DND-41 (cell line): ENCODE measurements at regions not wholly inside any gene's neighbourhood (a gene's known extent, or its start where the extent isn't known, plus 50 kb on each side); places are given as distances from the start of the nearest gene placed in this dataset.

ENCODE experiments used
- ATAC-seq: fragments of 200-7000 bp; cut with Tn5 transposase; 3 replicates; pipeline ENCODE4 v1.9.1; 2021; ENCODE audit warnings: low read depth; ENCODE audit not compliant: insufficient read depth
- DNase-seq: peaks from one replicate; pipeline ENCODE4 v3.0.0-alpha.2; 2020
- H2AFZ ChIP-seq: 2 replicates; pipeline ENCODE4 v1.6.0; 2012; ENCODE audit warnings: low read depth, low read length
- H3K27ac ChIP-seq: 2 replicates; pipeline ENCODE4 v1.5.1; 2012; ENCODE audit warnings: low read length, inconsistent platforms
- H3K27me3 ChIP-seq: fragments of 200-600 bp; sonication (generic); 2 replicates; pipeline ENCODE4 v1.6.0; 2012; ENCODE audit warnings: low read length, mild to moderate bottlenecking, inconsistent platforms; ENCODE audit not compliant: insufficient read depth, poor library complexity
- H3K36me3 ChIP-seq: 2 replicates; pipeline ENCODE4 v1.5.1; 2012; ENCODE audit warnings: low read length, inconsistent platforms; ENCODE audit not compliant: insufficient read depth
- H3K4me1 ChIP-seq: 2 replicates; pipeline ENCODE4 v1.5.1; 2012; ENCODE audit warnings: mild to moderate bottlenecking, low read length; ENCODE audit not compliant: insufficient read depth
- H3K4me2 ChIP-seq: 2 replicates; pipeline ENCODE4 v1.6.0; 2012; ENCODE audit warnings: mild to moderate bottlenecking, moderate library complexity, low read length, inconsistent platforms; ENCODE audit not compliant: insufficient read depth
- H3K4me3 ChIP-seq, 2 experiments: fragments of 200-600 bp in 1 of 2; shearing (Covaris generic) in 1 of 2; 2 replicates each; pipeline ENCODE4 v1.5.1; 2012 to 2016; ENCODE audit warnings: inconsistent platforms in 2 of 2, low read length in 2 of 2, mild to moderate bottlenecking in 2 of 2, low read depth in 1 of 2, moderate library complexity in 1 of 2
- H3K79me2 ChIP-seq: 2 replicates; pipeline ENCODE4 v1.6.0; 2012; ENCODE audit warnings: low read length, inconsistent platforms; ENCODE audit not compliant: insufficient read depth
- H3K9ac ChIP-seq: 2 replicates; pipeline ENCODE4 v1.6.0; 2012; ENCODE audit warnings: low read depth, mild to moderate bottlenecking, inconsistent platforms, low read length, moderate library complexity
- H3K9me3 ChIP-seq: 2 replicates; pipeline ENCODE4 v1.5.1; 2012; ENCODE audit warnings: low read length, moderate library complexity, mild to moderate bottlenecking, inconsistent platforms; ENCODE audit not compliant: insufficient read depth, severe bottlenecking
- H4K20me1 ChIP-seq: 2 replicates; pipeline ENCODE4 v1.6.0; 2012; ENCODE audit warnings: low read length; ENCODE audit not compliant: insufficient read depth
- CTCF ChIP-seq: IDR thresholded peaks from 2 replicates; pipeline ENCODE4 v1.5.1; 2012; ENCODE audit warnings: borderline replicate concordance, low read length, moderate library complexity, mild to moderate bottlenecking; ENCODE audit not compliant: poor library complexity, severe bottlenecking; ENCODE audit errors: extremely low read depth
- EZH2 ChIP-seq: IDR thresholded peaks from 3 replicates; pipeline ENCODE4 v1.6.1; 2012; ENCODE audit warnings: borderline replicate concordance, low read depth, mild to moderate bottlenecking, moderate library complexity, low read length, inconsistent platforms; ENCODE audit not compliant: severe bottlenecking

GRCh38 chr16:74099530-74099929 lies 197.1 kb upstream of the PSMD7 start:
- Histone ChIP-seq H3K4me1 (peaks cover 26% of the 10 kb centered on the region), H3K4me3 (no peak overlapping the region), H2AFZ (no peak overlapping the region), H3K36me3 (no peaks in the 10 kb centered on the region), H4K20me1 (no peaks in the 10 kb centered on the region), H3K27me3 (no peaks in the 10 kb centered on the region), H3K4me2 (no peak overlapping the region), H3K9me3 (no peaks in the 10 kb centered on the region), H3K9ac (no peak overlapping the region), H3K79me2 (no peaks in the 10 kb centered on the region), H3K27ac (no peak overlapping the region)
- ATAC-seq = no peak
- DNase-seq = no peak
- TF ChIP-seq CTCF (no peak), EZH2 (no peak)

DNA sequence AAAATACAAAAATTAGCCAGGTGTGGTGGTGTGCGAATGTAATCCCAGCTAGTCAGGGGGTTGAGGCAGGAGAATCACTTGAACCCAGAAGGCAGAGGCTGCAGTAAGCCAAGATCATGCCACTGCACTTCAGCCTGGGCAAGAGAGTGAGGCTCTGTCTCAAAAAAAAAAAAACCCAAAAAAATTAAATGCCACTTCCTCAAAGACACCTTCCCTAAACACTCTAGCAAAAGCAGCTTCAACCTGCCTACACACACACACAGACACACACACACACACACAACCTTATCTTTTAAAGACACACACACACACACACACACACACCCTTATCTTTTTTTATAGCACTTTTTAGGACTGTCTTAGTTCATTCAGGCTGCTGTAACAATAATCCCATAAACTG lies 201.7 kb upstream of the PSMD7 start:
- no peak for DNase-seq
- ATAC-seq = no peak
- no peak overlapping the region for H2AFZ ChIP-seq

GRCh38 chr16:74094514-74094913 lies 202.1 kb upstream of the PSMD7 start:
- Histone ChIP-seq H2AFZ (no peak overlapping the region), H3K9ac (no peak overlapping the region), H3K36me3 (no peaks in the 10 kb centered on the region), H3K9me3 (no peaks in the 10 kb centered on the region), H4K20me1 (no peaks in the 10 kb centered on the region), H3K27me3 (no peaks in the 10 kb centered on the region), H3K27ac (no peak overlapping the region), H3K4me2 (no peak overlapping the region), H3K4me3 (no peak overlapping the region), H3K4me1 (peaks cover 3% of the 10 kb centered on the region; the same call in 1 of the 2 replicates), H3K79me2 (no peaks in the 10 kb centered on the region)
- no peak for ATAC-seq
- no peak for TF ChIP-seq CTCF
- TF ChIP-seq EZH2 = no peak
- no peak for DNase-seq

More for the DNA sequence above, 201.7 kb upstream of the PSMD7 start:
- H3K27me3 ChIP-seq = no peaks in the 10 kb centered on the region
- no peak overlapping the region for H3K4me3 ChIP-seq
- H3K36me3 ChIP-seq = no peaks in the 10 kb centered on the region
- H3K4me2 ChIP-seq = no peak overlapping the region
- H3K4me1 ChIP-seq = peaks cover 3% of the 10 kb centered on the region; the same call in 1 of the 2 replicates
- H3K27ac ChIP-seq = no peak overlapping the region
- H3K9ac ChIP-seq = no peak overlapping the region
- H4K20me1 ChIP-seq = no peaks in the 10 kb centered on the region
- H3K9me3 ChIP-seq = no peaks in the 10 kb centered on the region
- TF ChIP-seq EZH2 (no peak), CTCF (no peak)
- H3K79me2 ChIP-seq = no peaks in the 10 kb centered on the region

GRCh38 chr16:74092336-74092735 lies 204.3 kb upstream of the PSMD7 start:
- no peaks in the 10 kb centered on the region for H3K79me2 ChIP-seq
- TF ChIP-seq CTCF (no peak), EZH2 (no peak)
- no peak overlapping the region for H3K9ac ChIP-seq
- H3K27ac ChIP-seq = no peak overlapping the region
- no peaks in the 10 kb centered on the region for H3K36me3 ChIP-seq
- peaks cover 3% of the 10 kb centered on the region; the same call in 1 of the 2 replicates for H3K4me1 ChIP-seq
- H3K4me3 ChIP-seq = no peak overlapping the region
- DNase-seq = no peak
- no peak overlapping the region for H2AFZ ChIP-seq
- no peaks in the 10 kb centered on the region for H3K9me3 ChIP-seq
- ATAC-seq = no peak
- H3K27me3 ChIP-seq = no peaks in the 10 kb centered on the region
- H3K4me2 ChIP-seq = no peak overlapping the region
- H4K20me1 ChIP-seq = no peaks in the 10 kb centered on the region
